Astrocyte of the spinal cord (primary cell): ENCODE measurements at regions not wholly inside any gene's neighbourhood (a gene's known extent, or its start where the extent isn't known, plus 50 kb on each side); places are given as distances from the start of the nearest gene placed in this dataset.
"Not testable (repeated sequence)": the region's sequence is repeated elsewhere in the genome, so short reads cannot be mapped to it uniquely, and the experiment has no call there.

Experiments
- DNase-seq: peaks from one replicate; pipeline ENCODE4 v3.0.0; 2011; ENCODE audit warnings: low read depth, low spot score
- H3K4me3 ChIP-seq: 2 replicates; pipeline ENCODE4 v1.5.1; 2011; ENCODE audit warnings: low read depth, mild to moderate bottlenecking, low read length, moderate library complexity
- CTCF ChIP-seq: IDR thresholded peaks from 2 replicates; pipeline ENCODE4 v1.5.1; 2012; ENCODE audit warnings: low read depth, mild to moderate bottlenecking, low read length, inconsistent platforms
- in situ Hi-C: cut with HindIII; loops from 2 replicates; pipeline ENCODE4 v1.10.0; 2017; ENCODE audit warnings: low sequenced_read_pairs

GRCh38 chr6:56794421-56794820, 151.7 kb upstream of the DST start:
- in situ Hi-C loops: no loop called here
- DNase-seq: peak; percentile 16
- no peak for TF ChIP-seq CTCF
- no peak overlapping the region for H3K4me3 ChIP-seq

GRCh38 chr6:56793938-56794337, 151.2 kb upstream of the DST start:
- in situ Hi-C loops: no loop called here
- no peak for TF ChIP-seq CTCF
- no peak overlapping the region for H3K4me3 ChIP-seq
- no peak for DNase-seq

- no peak overlapping the region for H3K4me3 ChIP-seq
- in situ Hi-C loops: no loop called here
- TF ChIP-seq CTCF: no peak
- no peak for DNase-seq
These were observed 147.7 kb upstream of the DST start for GRCh38 chr6:56790414-56790813.

- TF ChIP-seq CTCF: no peak
- in situ Hi-C loops: no loop called here
- no peak for DNase-seq
- H3K4me3 ChIP-seq: no peak overlapping the region
These were observed 147.2 kb upstream of the DST start for GRCh38 chr6:56789879-56790278.

- DNase-seq: no peak
- no peak overlapping the region for H3K4me3 ChIP-seq
- in situ Hi-C loops: no loop called here
- no peak for TF ChIP-seq CTCF
These were observed 146.7 kb upstream of the DST start for GRCh38 chr6:56789342-56789741.

GRCh38 chr6:56787209-56787608, 144.5 kb upstream of the DST start:
- no peak overlapping the region for H3K4me3 ChIP-seq
- TF ChIP-seq CTCF: no peak
- in situ Hi-C loops: no loop called here
- peak; percentile 50 for DNase-seq

GRCh38 chr6:56786256-56786655, 143.6 kb upstream of the DST start:
- TF ChIP-seq CTCF: no peak
- in situ Hi-C loops: no loop called here

GRCh38 chr6:56785536-56785935, 142.8 kb upstream of the DST start:
- in situ Hi-C loops, H3K4me3 ChIP-seq, DNase-seq: not testable (repeated sequence)

More at GRCh38 chr6:56786256-56786655, 143.6 kb upstream of the DST start:
- no peak for DNase-seq
- H3K4me3 ChIP-seq: no peak overlapping the region

- in situ Hi-C loops, H3K4me3 ChIP-seq, DNase-seq: not testable (repeated sequence)
These were observed 137.4 kb upstream of the DST start for GRCh38 chr6:56780109-56780508.

- H3K4me3 ChIP-seq, DNase-seq, in situ Hi-C loops: not testable (repeated sequence)
These were observed 135.8 kb upstream of the DST start for GRCh38 chr6:56778503-56778902.
